ENCODE measurements at regions not wholly inside any gene's neighbourhood (a gene's known extent, or its start where the extent isn't known, plus 50 kb on each side); places are given as distances from the start of the nearest gene placed in this dataset.

- no peak overlapping the region for H3K4me3 ChIP-seq
- H3K9me3 ChIP-seq, result no peaks in the 10 kb centered on the region
- 56 to 57% methylated on average over 7 of the region's 7 CpGs for WGBS, 2 donors
- no peak overlapping the region for H3K27ac ChIP-seq
- no peaks in the 10 kb centered on the region for H3K27me3 ChIP-seq
- H3K4me1 ChIP-seq, result no peaks in the 10 kb centered on the region
- intact Hi-C loops (cut with DNase I; ENCODE audit: low total_unique reads), result no loop called here
- TF ChIP-seq POLR2A (IDR thresholded peaks at IDR 0.05), result no peak
- no peak for DNase-seq
- no peaks in the 10 kb centered on the region for H3K36me3 ChIP-seq (ENCODE audit: low read depth, missing control alignments)
These were observed 1009.7 kb upstream of the CDH6 start for GRCh38 chr5:30183795-30184194.

DNA sequence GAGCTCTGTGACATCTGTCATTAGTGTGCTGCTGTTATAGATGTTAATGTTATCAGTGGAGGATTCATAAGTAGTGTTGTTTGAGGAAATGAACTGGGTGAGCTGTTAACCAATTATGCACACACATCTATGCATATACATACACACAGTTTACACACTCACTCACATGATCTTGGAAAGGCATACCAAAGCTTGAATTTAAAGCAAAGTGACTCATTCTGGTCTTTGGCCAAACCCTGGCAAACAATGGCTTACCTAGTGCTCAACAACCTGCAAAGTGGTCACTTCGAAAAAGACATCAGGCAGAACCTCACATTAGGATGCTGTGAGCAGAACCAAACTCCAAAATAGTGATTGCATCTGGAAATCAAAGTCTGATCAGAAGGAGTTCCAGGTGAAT is 1037.3 kb upstream of the CDH6 start:
- Histone ChIP-seq H3K4me3 (no peak overlapping the region), H3K27ac (no peak overlapping the region), H3K4me1 (no peaks in the 10 kb centered on the region), H3K36me3 (ENCODE audit: low read depth, missing control alignments) (no peaks in the 10 kb centered on the region), H3K27me3 (no peaks in the 10 kb centered on the region), H3K9me3 (no peaks in the 10 kb centered on the region)
- TF ChIP-seq POLR2A (IDR thresholded peaks at IDR 0.05) (no peak), CTCF (IDR thresholded peaks at IDR 0.05) (no peak)
- intact Hi-C loops (cut with DNase I; ENCODE audit: low total_unique reads), result no loop called here
- WGBS, 2 donors, result 69 to 97% methylated on average over 1 of the region's 1 CpG
- no peak for DNase-seq

DNA sequence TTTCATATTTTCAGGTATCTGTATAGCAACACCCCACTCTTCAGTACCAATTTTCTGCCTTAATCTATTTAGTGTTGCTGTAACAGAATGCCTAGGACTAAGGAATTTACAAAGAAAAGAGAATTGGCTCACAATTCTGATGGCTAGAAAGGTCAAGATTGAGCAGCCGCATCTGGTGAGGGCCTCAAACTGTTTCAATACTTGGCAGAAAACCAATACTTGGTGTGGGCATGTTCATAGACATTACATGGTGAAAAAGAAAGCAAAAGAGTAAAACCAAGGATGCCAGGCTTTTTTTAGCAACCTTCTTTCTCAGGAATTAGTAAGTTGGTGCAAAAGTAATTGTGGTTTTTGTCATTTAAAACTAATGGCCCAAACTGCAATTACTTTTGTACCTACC is 1041.1 kb upstream of the CDH6 start:
- no peak overlapping the region for H3K4me3 ChIP-seq
- 69 to 75% methylated on average over 1 of the region's 1 CpG for WGBS, 2 donors
- DNase-seq, result no peak
- H3K27me3 ChIP-seq, result no peaks in the 10 kb centered on the region
- H3K36me3 ChIP-seq (ENCODE audit: low read depth, missing control alignments), result no peaks in the 10 kb centered on the region
- H3K4me1 ChIP-seq, result no peaks in the 10 kb centered on the region
- TF ChIP-seq CTCF (IDR thresholded peaks at IDR 0.05) (no peak), POLR2A (IDR thresholded peaks at IDR 0.05) (no peak)
- intact Hi-C loops (cut with DNase I; ENCODE audit: low total_unique reads), result no loop called here
- no peak overlapping the region for H3K27ac ChIP-seq
- H3K9me3 ChIP-seq, result no peaks in the 10 kb centered on the region

DNA sequence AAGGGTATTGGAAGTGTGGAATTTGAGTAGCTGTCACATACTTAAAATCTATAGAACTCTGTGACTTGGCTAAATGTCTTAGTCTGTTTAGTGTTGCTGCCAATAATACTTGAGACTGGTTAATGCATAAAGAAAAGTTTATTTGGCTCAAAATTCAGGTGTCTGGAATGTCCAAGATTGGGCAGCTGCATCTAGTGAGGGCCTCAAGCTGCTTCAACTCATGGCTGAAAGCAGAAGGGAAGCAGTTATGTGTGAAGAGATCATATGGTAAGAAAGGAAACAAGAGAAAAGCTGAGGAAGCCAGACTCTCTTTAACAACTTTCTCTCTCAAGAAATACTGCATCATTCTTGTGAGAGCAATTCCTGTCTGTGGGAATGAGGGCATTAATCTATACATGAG is 1043.3 kb upstream of the CDH6 start:
- TF ChIP-seq POLR2A (IDR thresholded peaks at IDR 0.05) (no peak), CTCF (IDR thresholded peaks at IDR 0.05) (no peak)
- H3K4me1 ChIP-seq, result no peaks in the 10 kb centered on the region
- DNase-seq, result no peak
- no peak overlapping the region for H3K4me3 ChIP-seq
- no peaks in the 10 kb centered on the region for H3K27me3 ChIP-seq
- H3K9me3 ChIP-seq, result no peaks in the 10 kb centered on the region
- H3K27ac ChIP-seq, result no peak overlapping the region
- intact Hi-C loops (cut with DNase I; ENCODE audit: low total_unique reads), result no loop called here
- no peaks in the 10 kb centered on the region for H3K36me3 ChIP-seq (ENCODE audit: low read depth, missing control alignments)

GRCh38 chr5:30149526-30149925 is 1044.0 kb upstream of the CDH6 start:
- TF ChIP-seq CTCF (IDR thresholded peaks at IDR 0.05) (no peak), POLR2A (IDR thresholded peaks at IDR 0.05) (no peak)
- H3K36me3 ChIP-seq (ENCODE audit: low read depth, missing control alignments), result no peaks in the 10 kb centered on the region
- H3K4me3 ChIP-seq, result no peak overlapping the region

More at GRCh38 chr5:30149526-30149925, 1044.0 kb upstream of the CDH6 start:
- intact Hi-C loops (cut with DNase I; ENCODE audit: low total_unique reads), result no loop called here
- no peaks in the 10 kb centered on the region for H3K9me3 ChIP-seq
- no peaks in the 10 kb centered on the region for H3K27me3 ChIP-seq
- no peaks in the 10 kb centered on the region for H3K4me1 ChIP-seq
- no peak overlapping the region for H3K27ac ChIP-seq
- DNase-seq, result no peak

All from testis (tissue), 2 donors.